K562 (cell line): ENCODE measurements at regions not wholly inside any gene's neighbourhood (a gene's known extent, or its start where the extent isn't known, plus 50 kb on each side); places are given as distances from the start of the nearest gene placed in this dataset.

Source experiments
- ATAC-seq: fragments of 200-7000 bp; cut with Tn5 transposase; 3 replicates; pipeline ENCODE4 v1.9.1; 2020; ENCODE audit warnings: moderate library complexity
- BruUV-seq: library from RNA; stranded (reverse); fragments of 400-500 nt; replicated peaks from 2 replicates; lab custom pipeline; 2021; lab: Mats Ljungman, UMichigan
- CTCF ChIA-PET: fragments of 300-600 bp; formaldehyde crosslinking; extraction: SDS; loops from one replicate; lab custom pipeline; 2021; ENCODE audit warnings: low intra/inter-chr PET ratio; lab: Yijun Ruan, JAX
- POLR2A ChIA-PET: fragments of 300-600, 350-650 bp; sonication (Branson Sonifier 250); formaldehyde crosslinking; extraction: SDS; loops from one replicate; lab custom pipeline; 2021; ENCODE audit warnings: antibody characterized with exemption, inconsistent platforms; lab: Yijun Ruan, JAX
- DNase-seq, 4 experiments: peaks; one replicate each; pipeline versions ENCODE4 v3.0.0 to v3.0.0-alpha.2; 2011 to 2018; ENCODE audit warnings: low spot score in 3 of 4, mixed read lengths in 3 of 4; ENCODE audit errors: extremely low read depth in 1 of 4
- FAIRE-seq: peaks from 2 replicates; lab custom pipeline; 2011; peaks lifted over from hg19 to GRCh38; lab: Jason Lieb, UNC
- H2AFZ ChIP-seq: 2 replicates; pipeline ENCODE4 v1.6.0; 2011; ENCODE audit warnings: low read depth, low read length, control low read depth, inconsistent platforms
- H3K27ac ChIP-seq: fragments of 200-600 bp; 3 replicates; pipeline ENCODE4 v1.8.0; 2011; ENCODE audit warnings: low read depth, mild to moderate bottlenecking, control low read depth, inconsistent platforms, low read length, moderate library complexity, mixed read lengths; ENCODE audit errors: extremely low read depth
- H3K27me3 ChIP-seq, 2 experiments: fragments of 300-600 bp in 1 of 2; 2 replicates in 1 of 2; 3 replicates in 1 of 2; pipeline versions ENCODE4 v1.6.0 to v1.8.0; 2011; ENCODE audit warnings: inconsistent platforms in 2 of 2, low read length in 2 of 2, mild to moderate bottlenecking in 1 of 2, mixed read lengths in 1 of 2, moderate library complexity in 1 of 2; ENCODE audit not compliant: control insufficient read depth in 2 of 2, insufficient read depth in 2 of 2
- H3K36me3 ChIP-seq: fragments of 300-600 bp; 3 replicates; pipeline ENCODE4 v1.8.0; 2011; ENCODE audit warnings: mild to moderate bottlenecking, low read length, inconsistent platforms; ENCODE audit not compliant: control insufficient read depth, insufficient read depth
- H3K4me1 ChIP-seq, 2 experiments: fragments of 200-600 bp in 1 of 2; replicated peaks in 1 of 2; 2 replicates in 1 of 2; 3 replicates in 1 of 2; pipeline versions ENCODE4 v1.5.1 to v1.8.0; 2011; ENCODE audit warnings: inconsistent platforms in 2 of 2, low read length in 2 of 2, mild to moderate bottlenecking in 1 of 2, mixed read lengths in 1 of 2, moderate library complexity in 1 of 2; ENCODE audit not compliant: control insufficient read depth in 2 of 2, insufficient read depth in 2 of 2
- H3K4me2 ChIP-seq: 2 replicates; pipeline ENCODE4 v1.6.1; 2011; ENCODE audit warnings: low read length, control low read depth, inconsistent platforms, mixed read lengths; ENCODE audit not compliant: insufficient read depth
- H3K4me3 ChIP-seq: fragments of 200-600 bp; sonication (generic), shearing (Covaris generic); 2 replicates; pipeline ENCODE4 v1.5.1; 2016; ENCODE audit warnings: control low read depth, inconsistent platforms
- H3K79me2 ChIP-seq: fragments of 200-600 bp; 3 replicates; pipeline ENCODE4 v1.8.0; 2011; ENCODE audit warnings: low read length, inconsistent platforms; ENCODE audit not compliant: control insufficient read depth, insufficient read depth
- H3K9ac ChIP-seq, 2 experiments: 2 replicates each; pipeline versions ENCODE4 v1.6.0 to v1.6.1; 2011; ENCODE audit warnings: low read depth in 2 of 2, low read length in 2 of 2, control low read depth in 1 of 2, inconsistent platforms in 1 of 2, mild to moderate bottlenecking in 1 of 2, mixed read lengths in 1 of 2; ENCODE audit not compliant: insufficient read depth in 1 of 2
- H3K9me1 ChIP-seq: one replicate; pipeline ENCODE4 v1.6.0; 2011; ENCODE audit warnings: inconsistent platforms, mild to moderate bottlenecking, low read length, moderate library complexity; ENCODE audit not compliant: control insufficient read depth, insufficient read depth
- H3K9me3 ChIP-seq: replicated peaks from 2 replicates; pipeline ENCODE4 v1.5.1; 2011; ENCODE audit warnings: low read depth, low read length, inconsistent platforms; ENCODE audit not compliant: control insufficient read depth, insufficient read depth
- H4K20me1 ChIP-seq: replicated peaks from 2 replicates; pipeline ENCODE4 v1.6.1; 2011; ENCODE audit warnings: low read length, inconsistent platforms, mixed read lengths; ENCODE audit not compliant: control insufficient read depth, insufficient read depth
- ARHGAP35 ChIP-seq: fragments of 450-650 bp; IDR thresholded peaks from 2 replicates; pipeline ENCODE4 v1.6.1; 2018; ENCODE audit not compliant: partially characterized antibody
- ARID1B ChIP-seq: fragments of 450-650 bp; IDR thresholded peaks from 2 replicates; pipeline ENCODE4 v1.6.1; 2016; ENCODE audit warnings: antibody characterized with exemption, mild to moderate bottlenecking, inconsistent platforms
- ATF2 ChIP-seq: sonication (generic); formaldehyde crosslinking; IDR thresholded peaks from 2 replicates; pipeline ENCODE4 v1.8.1; 2022; ENCODE audit warnings: missing genetic modification reagents
- CREB3L1 ChIP-seq: fragments of 450-650 bp; IDR thresholded peaks from 2 replicates; pipeline ENCODE4 v1.6.1; 2014; ENCODE audit warnings: low read depth, mild to moderate bottlenecking, moderate library complexity, borderline replicate concordance
- ELF4 ChIP-seq: fragments of 450-650 bp; formaldehyde crosslinking; IDR thresholded peaks from 2 replicates; pipeline ENCODE4 v1.4.0; 2022; ENCODE audit warnings: missing genetic modification characterization
- HLTF ChIP-seq: fragments of 450-650 bp; IDR thresholded peaks from 2 replicates; pipeline ENCODE4 v1.6.1; 2016
- NONO ChIP-seq, 2 experiments: fragments of 200-400 bp in 1 of 2; fragments of 450-650 bp in 1 of 2; formaldehyde crosslinking in 1 of 2; IDR thresholded peaks; 2 replicates each; pipeline ENCODE4 v1.6.1; 2017; ENCODE audit warnings: low read depth in 2 of 2, mild to moderate bottlenecking in 2 of 2, moderate library complexity in 2 of 2, low read length in 1 of 2
- NR3C1 ChIP-seq: sonication (generic); formaldehyde crosslinking; IDR thresholded peaks from 2 replicates; pipeline ENCODE4 v1.8.1; 2022; ENCODE audit warnings: missing genetic modification reagents
- POLR2A ChIP-seq: fragments of 450-650 bp; conservative IDR thresholded peaks from 2 replicates; pipeline ENCODE4 v1.6.1; 2016
- PYGO2 ChIP-seq: fragments of 450-650 bp; IDR thresholded peaks from 2 replicates; pipeline ENCODE4 v1.6.1; 2016; ENCODE audit warnings: mild to moderate bottlenecking, missing genetic modification characterization, moderate library complexity, missing compliant biosample characterization
- RBM34 ChIP-seq: fragments of 200-400 bp; formaldehyde crosslinking; IDR thresholded peaks from 2 replicates; pipeline ENCODE4 v1.6.1; 2018; ENCODE audit warnings: low read length, borderline replicate concordance; ENCODE audit not compliant: insufficient read depth
- RFX5 ChIP-seq: IDR thresholded peaks from 2 replicates; pipeline ENCODE4 v1.6.1; 2011; ENCODE audit warnings: low read depth, mild to moderate bottlenecking, improper control_type of control experiment, low read length
- THAP7 ChIP-seq: fragments of 250-450 bp; sonication (Bioruptor Pico); IDR thresholded peaks from 2 replicates; pipeline ENCODE4 v1.5.0; 2021
- ZNF146 ChIP-seq: IDR thresholded peaks from one replicate; pipeline ENCODE4 v1.6.1; 2018; ENCODE audit warnings: missing compliant biosample characterization; ENCODE audit not compliant: unreplicated experiment
- ZNF280B ChIP-seq: fragments of 250-450 bp; sonication (Bioruptor Pico); IDR thresholded peaks from 2 replicates; pipeline ENCODE4 v1.5.1; 2021; ENCODE audit warnings: mild to moderate bottlenecking
- ZNF444 ChIP-seq: fragments of 250-450 bp; sonication (Bioruptor Pico); IDR thresholded peaks from 2 replicates; pipeline ENCODE4 v1.4.0; 2020; ENCODE audit warnings: mild to moderate bottlenecking, moderate library complexity
- ZNF785 ChIP-seq: fragments of 250-450 bp; sonication (Bioruptor Pico); IDR thresholded peaks from 2 replicates; pipeline ENCODE4 v1.4.0; 2020; ENCODE audit warnings: mild to moderate bottlenecking
- WGBS: fragments of 100-300 bp; shearing (Covaris generic); methylation state at CpG from one replicate; pipeline ENCODE4 v1.1.6; 2016; ENCODE audit warnings: low coverage, mixed read lengths; ENCODE audit not compliant: insufficient coverage; ENCODE audit errors: missing lambda C conversion rate; 5-methylcytosine and 5-hydroxymethylcytosine counted together
- in situ Hi-C: fragments of 300-500 bp; cut with MboI; formaldehyde crosslinking; loops from 4 replicates; pipeline ENCODE4 v1.15.0; 2018; ENCODE audit warnings: inconsistent platforms, mixed read lengths
- intact Hi-C: fragments of 100-400 bp; cut with micrococcal nuclease; formaldehyde crosslinking; loops from 2 replicates; pipeline ENCODE4 v1.14.2; 2022
- TF ChIP-seq, protein P1 (sequence below): fragments of 200-400 bp; formaldehyde crosslinking; IDR thresholded peaks from 2 replicates; pipeline ENCODE4 v1.6.1; 2017; ENCODE audit warnings: mild to moderate bottlenecking, low read depth, low read length, moderate library complexity

DNA sequence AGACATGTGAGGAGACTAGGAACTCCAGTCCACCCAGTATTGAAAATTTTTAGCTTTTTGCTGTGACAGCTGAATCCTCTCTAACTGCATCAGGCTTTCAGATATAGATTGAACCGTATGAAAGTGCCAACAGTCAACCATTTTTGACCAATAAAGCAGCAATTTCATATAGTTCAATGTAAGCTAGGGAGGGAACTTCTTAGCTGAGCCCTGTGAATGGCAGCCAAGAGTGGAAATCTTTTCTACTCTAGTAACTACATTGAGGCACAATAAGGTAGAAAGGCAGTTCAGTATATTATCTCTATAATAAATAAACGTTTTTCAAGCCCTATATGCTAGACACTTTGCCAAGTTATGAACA lies 96.3 kb upstream of the TANK start:
- no TSS peak for BruUV-seq
- no peaks in the 10 kb centered on the region for H3K9me3 ChIP-seq
- ChIA-PET POLR2A (interaction anchor here (0.5 to 0.7 kb wide), 2 partner anchors 200 to 238 kb away, joined by 3 read pairs; no protein-coding TSS in a partner anchor), CTCF (no interaction called here)
- DNase-seq (no peak), FAIRE-seq (no peak), ATAC-seq (peak; percentile 55)
- H3K27me3 ChIP-seq = peaks cover 0 to 6% of the 10 kb centered on the region in 2 experiments; a peak in 1 of 5 replicates
- H3K9me1 ChIP-seq = no peaks in the 10 kb centered on the region
- intact Hi-C loops (loop anchor here (5.0 kb wide), 2 partner anchors 208 to 977 kb away; no protein-coding TSS in a partner anchor), in situ Hi-C loops (no loop called here)
- no peaks in the 10 kb centered on the region for H4K20me1 ChIP-seq
- no peaks in the 10 kb centered on the region for H3K79me2 ChIP-seq
- no peak overlapping the region for H3K9ac ChIP-seq
- no peaks in the 10 kb centered on the region for H3K36me3 ChIP-seq
- no peak overlapping the region for H2AFZ ChIP-seq
- no peak overlapping the region for H3K4me2 ChIP-seq
- H3K4me1 ChIP-seq = no peaks in the 10 kb centered on the region
- H3K4me3 ChIP-seq = no peak overlapping the region
- 0% methylated on average over 2 of the region's 2 CpGs for WGBS
- H3K27ac ChIP-seq = no peak overlapping the region
- no peak for TF ChIP-seq ARHGAP35
- TF ChIP-seq NR3C1 (CRISPR knock-in tag) = no peak
- TF ChIP-seq ZNF280B (CRISPR knock-in tag) = no peak
- TF ChIP-seq RFX5 = no peak
- no peak for TF ChIP-seq PYGO2 (tag)
- no peak for TF ChIP-seq ELF4 (CRISPR knock-in tag)
- TF ChIP-seq POLR2A = no peak
- TF ChIP-seq ZNF146 (CRISPR knock-in tag) = no peak
- TF ChIP-seq ZNF444 = no peak
- TF ChIP-seq, protein P1, sequence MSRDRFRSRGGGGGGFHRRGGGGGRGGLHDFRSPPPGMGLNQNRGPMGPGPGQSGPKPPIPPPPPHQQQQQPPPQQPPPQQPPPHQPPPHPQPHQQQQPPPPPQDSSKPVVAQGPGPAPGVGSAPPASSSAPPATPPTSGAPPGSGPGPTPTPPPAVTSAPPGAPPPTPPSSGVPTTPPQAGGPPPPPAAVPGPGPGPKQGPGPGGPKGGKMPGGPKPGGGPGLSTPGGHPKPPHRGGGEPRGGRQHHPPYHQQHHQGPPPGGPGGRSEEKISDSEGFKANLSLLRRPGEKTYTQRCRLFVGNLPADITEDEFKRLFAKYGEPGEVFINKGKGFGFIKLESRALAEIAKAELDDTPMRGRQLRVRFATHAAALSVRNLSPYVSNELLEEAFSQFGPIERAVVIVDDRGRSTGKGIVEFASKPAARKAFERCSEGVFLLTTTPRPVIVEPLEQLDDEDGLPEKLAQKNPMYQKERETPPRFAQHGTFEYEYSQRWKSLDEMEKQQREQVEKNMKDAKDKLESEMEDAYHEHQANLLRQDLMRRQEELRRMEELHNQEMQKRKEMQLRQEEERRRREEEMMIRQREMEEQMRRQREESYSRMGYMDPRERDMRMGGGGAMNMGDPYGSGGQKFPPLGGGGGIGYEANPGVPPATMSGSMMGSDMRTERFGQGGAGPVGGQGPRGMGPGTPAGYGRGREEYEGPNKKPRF = no peak
- TF ChIP-seq THAP7 (CRISPR knock-in tag) = no peak
- TF ChIP-seq CREB3L1 = no peak
- TF ChIP-seq ZNF785 (CRISPR knock-in tag) = no peak
- no peak for TF ChIP-seq ARID1B
- TF ChIP-seq HLTF = no peak
- no peak for TF ChIP-seq RBM34
- TF ChIP-seq NONO (IDR thresholded peaks at IDR 0.05; ENCODE audit: low read depth in 2 of 2, low read length in 1 of 2) = no peak
- TF ChIP-seq ATF2 = no peak
